ENCODE measurements at regions not wholly inside any gene's neighbourhood (a gene's known extent, or its start where the extent isn't known, plus 50 kb on each side); places are given as distances from the start of the nearest gene placed in this dataset.

DNA sequence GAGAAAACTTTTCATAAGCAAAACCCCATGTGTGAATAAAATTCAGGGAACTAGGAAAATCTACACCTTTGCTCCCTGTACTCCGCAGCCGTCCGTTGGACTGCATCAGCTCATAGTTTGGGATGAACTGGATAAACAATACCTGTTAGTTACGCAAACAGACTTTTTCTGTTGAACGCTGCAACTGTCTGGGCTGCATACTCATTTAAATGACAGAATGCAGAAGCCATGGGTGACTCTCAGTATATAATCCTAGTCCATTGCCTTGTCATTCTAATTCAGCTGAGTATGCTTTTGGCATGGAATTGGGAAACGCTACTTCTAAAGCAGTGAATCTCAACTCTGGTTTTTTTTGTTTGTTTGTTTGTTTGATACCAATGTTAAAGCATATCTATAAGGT lies 151.6 kb downstream of the SLITRK1 start:
- Histone ChIP-seq H3K9ac (ENCODE audit: low read depth, low read length) (no peak overlapping the region), H3K4me2 (ENCODE audit: low read length) (no peak overlapping the region), H3K9me3 (replicated peaks; ENCODE audit: low read length) (no peaks in the 10 kb centered on the region), H3K36me3 (ENCODE audit: insufficient read depth, low read length) (no peaks in the 10 kb centered on the region), H3K27me3 (ENCODE audit: control insufficient read depth, insufficient read depth, low read length) (no peaks in the 10 kb centered on the region), H3K4me3 (ENCODE audit: low read length) (no peak overlapping the region), H3K4me1 (ENCODE audit: control insufficient read depth, insufficient read depth, low read length) (no peaks in the 10 kb centered on the region)

DNA sequence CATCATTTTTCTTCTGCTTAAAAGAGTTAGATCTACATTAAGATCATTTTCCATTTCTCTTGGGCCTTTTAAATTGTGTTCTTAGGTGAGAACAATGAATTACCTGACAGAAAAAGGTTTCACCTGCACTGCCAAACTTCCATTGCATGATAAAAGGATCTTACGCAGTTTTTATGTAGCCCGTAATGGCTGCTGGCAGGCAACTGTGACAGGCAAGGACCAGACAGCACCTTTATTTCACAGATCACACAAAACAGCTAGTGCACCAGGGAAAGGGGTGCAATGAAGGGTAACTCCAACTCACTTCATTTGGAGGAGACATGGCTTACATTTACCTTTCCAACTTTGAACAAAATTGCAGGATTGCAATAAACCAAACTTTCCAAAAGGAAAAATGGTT lies 159.8 kb downstream of the SLITRK1 start:
- no peaks in the 10 kb centered on the region for H3K36me3 ChIP-seq (ENCODE audit: insufficient read depth, low read length)
- H3K9me3 ChIP-seq (replicated peaks; ENCODE audit: low read length): no peaks in the 10 kb centered on the region
- no peak overlapping the region for H3K9ac ChIP-seq (ENCODE audit: low read depth, low read length)
- H3K4me1 ChIP-seq (ENCODE audit: control insufficient read depth, insufficient read depth, low read length): no peaks in the 10 kb centered on the region
- H3K27me3 ChIP-seq (ENCODE audit: control insufficient read depth, insufficient read depth, low read length): no peaks in the 10 kb centered on the region
- no peak overlapping the region for H3K4me2 ChIP-seq (ENCODE audit: low read length)
- H3K4me3 ChIP-seq (ENCODE audit: low read length): no peak overlapping the region

DNA sequence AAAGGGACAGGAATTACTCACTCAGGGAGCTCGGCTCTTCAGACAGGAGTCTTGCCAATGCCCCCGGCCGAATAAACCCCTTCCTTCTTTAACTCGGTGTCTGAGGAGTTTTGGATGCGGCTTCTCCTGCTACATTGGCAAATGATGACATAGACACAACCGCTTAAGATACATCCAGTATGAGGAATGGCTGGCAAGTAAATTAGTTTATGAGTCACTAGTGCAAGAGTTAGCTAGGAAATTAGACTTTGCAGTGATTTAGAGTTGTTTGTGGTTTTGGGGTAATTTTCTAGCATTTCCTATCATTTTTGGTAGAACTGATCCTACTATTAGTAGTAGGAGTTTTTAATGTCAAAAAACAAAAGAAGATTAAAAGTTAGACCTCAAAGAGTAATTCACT lies 166.2 kb downstream of the SLITRK1 start:
- no peaks in the 10 kb centered on the region for H3K4me1 ChIP-seq (ENCODE audit: control insufficient read depth, insufficient read depth, low read length)
- H3K4me2 ChIP-seq (ENCODE audit: low read length): no peak overlapping the region
- H3K27me3 ChIP-seq (ENCODE audit: control insufficient read depth, insufficient read depth, low read length): no peaks in the 10 kb centered on the region
- no peak overlapping the region for H3K9ac ChIP-seq (ENCODE audit: low read depth, low read length)
- no peaks in the 10 kb centered on the region for H3K9me3 ChIP-seq (replicated peaks; ENCODE audit: low read length)
- H3K36me3 ChIP-seq (ENCODE audit: insufficient read depth, low read length): no peaks in the 10 kb centered on the region
- H3K4me3 ChIP-seq (ENCODE audit: low read length): no peak overlapping the region

GRCh38 chr13:83714236-83714635 lies 168.0 kb downstream of the SLITRK1 start:
- no peak overlapping the region for H3K4me3 ChIP-seq (ENCODE audit: low read length)
- H3K9me3 ChIP-seq (replicated peaks; ENCODE audit: low read length): no peaks in the 10 kb centered on the region
- no peak overlapping the region for H3K4me2 ChIP-seq (ENCODE audit: low read length)
- no peaks in the 10 kb centered on the region for H3K36me3 ChIP-seq (ENCODE audit: insufficient read depth, low read length)
- H3K9ac ChIP-seq (ENCODE audit: low read depth, low read length): no peak overlapping the region
- no peaks in the 10 kb centered on the region for H3K27me3 ChIP-seq (ENCODE audit: control insufficient read depth, insufficient read depth, low read length)
- no peaks in the 10 kb centered on the region for H3K4me1 ChIP-seq (ENCODE audit: control insufficient read depth, insufficient read depth, low read length)

DNA sequence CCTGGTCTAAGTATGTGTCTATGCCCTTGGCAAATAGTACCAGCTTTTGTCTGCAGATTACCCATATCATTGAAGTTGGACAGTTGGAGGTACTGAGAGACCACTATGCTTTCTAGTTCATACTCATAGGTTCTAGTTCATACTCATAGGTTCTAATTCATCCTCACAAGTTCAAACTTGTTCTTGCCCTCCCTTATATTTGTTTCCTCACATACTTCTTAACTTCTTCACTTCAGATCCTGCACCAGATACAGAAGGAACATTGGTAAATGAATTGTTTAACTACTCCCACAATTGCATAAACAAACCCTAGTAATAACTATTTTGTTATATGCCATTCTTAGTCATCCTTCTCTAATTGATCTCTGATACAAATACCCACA lies 172.2 kb downstream of the SLITRK1 start:
- H3K9me3 ChIP-seq (replicated peaks; ENCODE audit: low read length): no peaks in the 10 kb centered on the region
- H3K27me3 ChIP-seq (ENCODE audit: control insufficient read depth, insufficient read depth, low read length): no peaks in the 10 kb centered on the region
- no peaks in the 10 kb centered on the region for H3K36me3 ChIP-seq (ENCODE audit: insufficient read depth, low read length)
- H3K9ac ChIP-seq (ENCODE audit: low read depth, low read length): no peak overlapping the region
- no peaks in the 10 kb centered on the region for H3K4me1 ChIP-seq (ENCODE audit: control insufficient read depth, insufficient read depth, low read length)
- H3K4me3 ChIP-seq (ENCODE audit: low read length): no peak overlapping the region
- no peak overlapping the region for H3K4me2 ChIP-seq (ENCODE audit: low read length)

DNA sequence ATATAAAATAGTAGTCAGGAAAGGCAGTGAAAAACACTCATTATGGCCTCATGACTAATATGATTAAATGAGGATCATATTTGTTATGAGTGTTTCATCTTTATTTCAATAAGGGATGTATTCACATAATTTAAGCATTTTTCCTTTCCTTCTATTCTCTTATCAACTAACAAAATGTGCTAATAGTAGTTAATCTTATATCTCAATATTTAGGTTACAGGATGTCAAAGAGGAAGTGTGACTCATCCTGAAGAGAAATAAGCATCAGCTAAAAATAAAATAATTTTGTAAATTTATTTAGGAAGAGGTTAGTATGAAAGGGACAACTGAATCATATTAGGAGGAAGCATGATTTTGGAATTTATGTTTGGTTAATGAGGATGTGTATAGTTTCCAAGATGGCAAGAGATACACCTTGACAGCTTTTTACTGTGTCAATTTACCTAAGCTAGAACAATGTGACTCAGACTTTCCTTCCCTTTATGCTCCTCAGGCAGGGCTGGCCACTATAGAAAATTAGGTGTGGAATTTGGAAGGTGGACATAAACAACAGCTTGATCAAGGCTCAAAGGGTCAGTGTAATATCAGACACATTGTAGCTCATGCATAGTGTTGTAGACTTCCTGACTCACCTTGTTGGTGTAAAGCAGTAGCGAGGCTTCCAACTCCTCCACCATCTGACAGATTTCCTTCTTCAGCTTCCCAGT lies 172.7 kb downstream of the SLITRK1 start:
- Histone ChIP-seq H3K9ac (ENCODE audit: low read depth, low read length) (no peak overlapping the region), H3K36me3 (ENCODE audit: insufficient read depth, low read length) (no peaks in the 10 kb centered on the region), H3K4me1 (ENCODE audit: control insufficient read depth, insufficient read depth, low read length) (no peaks in the 10 kb centered on the region), H3K4me2 (ENCODE audit: low read length) (no peak overlapping the region), H3K4me3 (ENCODE audit: low read length) (no peak overlapping the region), H3K27me3 (ENCODE audit: control insufficient read depth, insufficient read depth, low read length) (no peaks in the 10 kb centered on the region), H3K9me3 (replicated peaks; ENCODE audit: low read length) (no peaks in the 10 kb centered on the region)

DNA sequence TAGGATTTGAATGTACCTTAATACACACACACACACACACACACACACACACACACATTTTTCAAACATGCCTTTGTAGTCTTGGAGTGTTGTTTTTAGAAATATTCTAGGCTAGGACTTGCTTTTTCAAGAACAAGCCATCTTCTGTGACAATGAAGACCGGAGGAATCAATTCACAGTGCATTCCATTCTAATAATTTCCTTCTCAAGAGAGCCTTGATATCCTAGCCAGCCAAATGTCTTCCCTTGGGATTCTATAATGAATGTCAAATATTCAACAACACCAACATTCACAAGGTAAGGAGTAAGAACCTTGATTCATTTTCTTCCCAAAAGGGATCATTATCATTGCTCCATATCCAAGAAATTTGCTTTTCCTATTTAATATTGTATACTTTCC lies 180.3 kb downstream of the SLITRK1 start:
- Histone ChIP-seq H3K9ac (ENCODE audit: low read depth, low read length) (no peak overlapping the region), H3K9me3 (replicated peaks; ENCODE audit: low read length) (no peaks in the 10 kb centered on the region), H3K27me3 (ENCODE audit: control insufficient read depth, insufficient read depth, low read length) (no peaks in the 10 kb centered on the region), H3K4me3 (ENCODE audit: low read length) (no peak overlapping the region), H3K4me2 (ENCODE audit: low read length) (no peak overlapping the region), H3K36me3 (ENCODE audit: insufficient read depth, low read length) (no peaks in the 10 kb centered on the region), H3K4me1 (ENCODE audit: control insufficient read depth, insufficient read depth, low read length) (no peaks in the 10 kb centered on the region)

- Histone ChIP-seq H3K9ac (ENCODE audit: low read depth, low read length) (no peak overlapping the region), H3K36me3 (ENCODE audit: insufficient read depth, low read length) (no peaks in the 10 kb centered on the region), H3K4me2 (ENCODE audit: low read length) (no peak overlapping the region), H3K27me3 (ENCODE audit: control insufficient read depth, insufficient read depth, low read length) (no peaks in the 10 kb centered on the region), H3K4me1 (ENCODE audit: control insufficient read depth, insufficient read depth, low read length) (no peaks in the 10 kb centered on the region), H3K9me3 (replicated peaks; ENCODE audit: low read length) (no peaks in the 10 kb centered on the region), H3K4me3 (ENCODE audit: low read length) (no peak overlapping the region)
These were observed 189.5 kb downstream of the SLITRK1 start for GRCh38 chr13:83692800-83693199.

- H3K9me3 ChIP-seq (replicated peaks; ENCODE audit: low read length): no peaks in the 10 kb centered on the region
- H3K9ac ChIP-seq (ENCODE audit: low read depth, low read length): no peak overlapping the region
- H3K4me2 ChIP-seq (ENCODE audit: low read length): no peak overlapping the region
- H3K4me1 ChIP-seq (ENCODE audit: control insufficient read depth, insufficient read depth, low read length): no peaks in the 10 kb centered on the region
- H3K27me3 ChIP-seq (ENCODE audit: control insufficient read depth, insufficient read depth, low read length): no peaks in the 10 kb centered on the region
- no peaks in the 10 kb centered on the region for H3K36me3 ChIP-seq (ENCODE audit: insufficient read depth, low read length)
- H3K4me3 ChIP-seq (ENCODE audit: low read length): no peak overlapping the region
These were observed 190.3 kb downstream of the SLITRK1 start for GRCh38 chr13:83691966-83692365.

- no peaks in the 10 kb centered on the region for H3K27me3 ChIP-seq (ENCODE audit: control insufficient read depth, insufficient read depth, low read length)
- no peak overlapping the region for H3K4me3 ChIP-seq (ENCODE audit: low read length)
- H3K36me3 ChIP-seq (ENCODE audit: insufficient read depth, low read length): no peaks in the 10 kb centered on the region
- H3K9me3 ChIP-seq (replicated peaks; ENCODE audit: low read length): no peaks in the 10 kb centered on the region
- no peak overlapping the region for H3K4me2 ChIP-seq (ENCODE audit: low read length)
- H3K9ac ChIP-seq (ENCODE audit: low read depth, low read length): no peak overlapping the region
- no peaks in the 10 kb centered on the region for H3K4me1 ChIP-seq (ENCODE audit: control insufficient read depth, insufficient read depth, low read length)
These were observed 200.7 kb downstream of the SLITRK1 start for GRCh38 chr13:83681547-83681946.

DNA sequence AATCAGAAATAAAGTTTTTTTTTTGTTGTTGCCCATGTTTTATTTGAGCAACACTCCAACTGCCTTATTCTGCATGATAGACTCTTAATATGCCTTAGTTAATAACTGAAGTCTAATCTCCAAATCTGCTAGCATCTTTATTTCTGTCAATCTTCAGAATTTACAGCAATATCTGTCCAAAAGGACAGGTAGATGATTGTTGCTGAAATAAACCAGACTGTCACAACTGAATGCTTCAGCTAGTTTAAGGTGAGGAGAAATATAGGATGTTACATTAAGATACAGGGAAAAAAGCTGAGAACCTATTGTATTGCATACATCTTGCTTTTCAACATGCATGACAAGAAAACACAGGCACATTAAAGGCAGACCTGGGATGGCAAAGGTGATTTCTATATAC lies 204.3 kb downstream of the SLITRK1 start:
- Histone ChIP-seq H3K4me2 (ENCODE audit: low read length) (no peak overlapping the region), H3K27me3 (ENCODE audit: control insufficient read depth, insufficient read depth, low read length) (no peaks in the 10 kb centered on the region), H3K9ac (ENCODE audit: low read depth, low read length) (no peak overlapping the region)

GRCh38 chr13:83672612-83673011 lies 209.7 kb downstream of the SLITRK1 start:
- H3K36me3 ChIP-seq (ENCODE audit: insufficient read depth, low read length): no peaks in the 10 kb centered on the region
- H3K4me1 ChIP-seq (ENCODE audit: control insufficient read depth, insufficient read depth, low read length): no peaks in the 10 kb centered on the region
- H3K9me3 ChIP-seq (replicated peaks; ENCODE audit: low read length): no peaks in the 10 kb centered on the region
- no peaks in the 10 kb centered on the region for H3K27me3 ChIP-seq (ENCODE audit: control insufficient read depth, insufficient read depth, low read length)
- H3K9ac ChIP-seq (ENCODE audit: low read depth, low read length): no peak overlapping the region
- no peak overlapping the region for H3K4me3 ChIP-seq (ENCODE audit: low read length)
- no peak overlapping the region for H3K4me2 ChIP-seq (ENCODE audit: low read length)

More for the DNA sequence above, 204.3 kb downstream of the SLITRK1 start:
- Histone ChIP-seq H3K36me3 (ENCODE audit: insufficient read depth, low read length) (no peaks in the 10 kb centered on the region), H3K9me3 (replicated peaks; ENCODE audit: low read length) (no peaks in the 10 kb centered on the region), H3K4me1 (ENCODE audit: control insufficient read depth, insufficient read depth, low read length) (no peaks in the 10 kb centered on the region), H3K4me3 (ENCODE audit: low read length) (no peak overlapping the region)

Measured in skeletal muscle satellite cell (primary cell).